Glutamatergic neuron (in vitro differentiated cells): ENCODE measurements at regions not wholly inside any gene's neighbourhood (a gene's known extent, or its start where the extent isn't known, plus 50 kb on each side); places are given as distances from the start of the nearest gene placed in this dataset.
"Not testable (repeated sequence)": the region's sequence is repeated elsewhere in the genome, so short reads cannot be mapped to it uniquely, and the experiment has no call there.

Experiments
- DNase-seq: peaks from one replicate; pipeline ENCODE4 v3.0.0; 2022
- H3K27ac Mint-ChIP-seq: one replicate; pipeline ENCODE4 v1.8.0; 2020; ENCODE audit warnings: mild to moderate bottlenecking, mixed read lengths, inconsistent platforms; ENCODE audit not compliant: unreplicated experiment
- H3K27me3 Mint-ChIP-seq: one replicate; pipeline ENCODE4 v1.8.0; 2020; ENCODE audit warnings: mild to moderate bottlenecking, moderate library complexity, mixed read lengths, inconsistent platforms; ENCODE audit not compliant: unreplicated experiment
- H3K36me3 Mint-ChIP-seq: one replicate; pipeline ENCODE4 v1.8.0; 2020; ENCODE audit warnings: mild to moderate bottlenecking, mixed read lengths, inconsistent platforms; ENCODE audit not compliant: unreplicated experiment
- H3K4me1 Mint-ChIP-seq: one replicate; pipeline ENCODE4 v1.8.0; 2020; ENCODE audit warnings: mild to moderate bottlenecking, low read depth, mixed read lengths, inconsistent platforms; ENCODE audit not compliant: unreplicated experiment
- H3K4me3 Mint-ChIP-seq: one replicate; pipeline ENCODE4 v1.8.0; 2020; ENCODE audit warnings: mild to moderate bottlenecking, mixed read lengths, inconsistent platforms; ENCODE audit not compliant: unreplicated experiment
- H3K9me3 Mint-ChIP-seq: one replicate; pipeline ENCODE4 v1.8.0; 2020; ENCODE audit warnings: mild to moderate bottlenecking, moderate library complexity, mixed read lengths, inconsistent platforms; ENCODE audit not compliant: unreplicated experiment
- CTCF ChIP-seq: fragments of 200-600 bp; sonication (generic); IDR thresholded peaks from one replicate; pipeline ENCODE4 v1.5.0; 2021; ENCODE audit not compliant: partially characterized antibody, unreplicated experiment

DNA sequence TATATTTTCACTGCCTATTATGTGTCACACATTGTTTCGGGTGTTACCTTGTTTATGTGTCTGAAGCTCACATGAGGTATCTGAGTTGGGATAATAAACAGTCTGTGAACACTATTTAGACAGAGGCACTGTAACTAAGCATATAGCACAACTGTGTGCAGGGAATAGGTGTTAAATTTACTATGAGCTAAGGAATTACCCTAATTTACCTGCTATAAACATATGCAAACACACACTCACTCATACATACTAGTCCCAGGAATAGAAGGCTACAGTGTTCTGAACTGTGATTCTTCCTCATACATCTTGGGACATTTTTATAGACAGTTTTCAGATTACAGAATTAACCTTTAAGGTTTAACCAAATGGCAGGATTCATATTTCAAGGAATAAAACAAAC, 127.6 kb upstream of the SPANXN4 start:
- H3K4me1 Mint-ChIP-seq = no peaks in the 10 kb centered on the region
- H3K27ac Mint-ChIP-seq = no peak overlapping the region
- H3K9me3 Mint-ChIP-seq = no peaks in the 10 kb centered on the region
- no peaks in the 10 kb centered on the region for H3K27me3 Mint-ChIP-seq
- no peak for DNase-seq
- no peaks in the 10 kb centered on the region for H3K36me3 Mint-ChIP-seq
- TF ChIP-seq CTCF = no peak
- H3K4me3 Mint-ChIP-seq = no peak overlapping the region

DNA sequence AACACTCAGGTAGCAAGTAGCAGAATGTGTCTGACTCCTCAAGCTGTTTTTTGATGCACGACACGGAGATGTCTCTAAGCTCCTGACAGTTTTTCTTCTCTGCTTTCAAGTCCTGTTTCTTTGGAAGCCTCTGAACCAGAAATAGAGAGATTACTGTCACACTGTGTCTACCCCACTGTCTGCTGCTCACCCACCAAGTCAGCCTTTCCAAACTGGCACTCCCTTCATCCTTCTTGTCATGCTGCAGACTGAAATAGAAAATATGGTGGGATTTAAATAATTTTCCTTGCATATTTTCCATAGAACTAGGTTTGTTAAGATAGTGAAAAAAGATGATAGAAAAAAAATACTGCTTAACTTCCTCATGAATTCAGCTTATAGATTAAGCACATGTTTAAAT, 102.5 kb upstream of the SPANXN4 start:
- Mint-ChIP-seq H3K27ac (no peak overlapping the region), H3K9me3 (peaks cover 2% of the 10 kb centered on the region), H3K36me3 (no peaks in the 10 kb centered on the region), H3K4me1 (no peaks in the 10 kb centered on the region), H3K27me3 (peaks cover 3% of the 10 kb centered on the region), H3K4me3 (no peak overlapping the region)
- TF ChIP-seq CTCF = no peak
- DNase-seq = no peak

DNA sequence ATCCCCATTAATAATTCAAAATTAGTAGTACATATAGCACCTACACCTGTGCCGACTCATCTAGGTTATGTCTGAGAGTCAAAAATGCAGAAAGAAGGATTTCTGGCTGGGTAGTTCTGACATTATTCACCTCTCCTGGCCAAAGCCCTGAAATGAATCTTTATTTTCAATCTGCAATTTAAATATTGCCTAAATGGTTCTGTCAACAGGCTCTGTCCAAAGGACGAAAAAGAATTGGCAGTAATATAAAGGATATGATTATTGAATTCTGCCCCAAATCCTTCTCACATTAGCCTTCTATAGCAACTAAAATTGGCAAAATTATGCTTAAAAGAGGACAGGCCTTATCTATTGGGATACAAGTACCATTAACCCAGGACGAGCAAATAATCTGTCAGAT, 86.9 kb upstream of the SPANXN4 start:
- Mint-ChIP-seq H3K27me3 (no peaks in the 10 kb centered on the region), H3K4me3 (no peak overlapping the region), H3K9me3 (no peaks in the 10 kb centered on the region), H3K4me1 (no peaks in the 10 kb centered on the region), H3K27ac (no peak overlapping the region), H3K36me3 (no peaks in the 10 kb centered on the region)
- no peak for TF ChIP-seq CTCF
- DNase-seq = no peak

DNA sequence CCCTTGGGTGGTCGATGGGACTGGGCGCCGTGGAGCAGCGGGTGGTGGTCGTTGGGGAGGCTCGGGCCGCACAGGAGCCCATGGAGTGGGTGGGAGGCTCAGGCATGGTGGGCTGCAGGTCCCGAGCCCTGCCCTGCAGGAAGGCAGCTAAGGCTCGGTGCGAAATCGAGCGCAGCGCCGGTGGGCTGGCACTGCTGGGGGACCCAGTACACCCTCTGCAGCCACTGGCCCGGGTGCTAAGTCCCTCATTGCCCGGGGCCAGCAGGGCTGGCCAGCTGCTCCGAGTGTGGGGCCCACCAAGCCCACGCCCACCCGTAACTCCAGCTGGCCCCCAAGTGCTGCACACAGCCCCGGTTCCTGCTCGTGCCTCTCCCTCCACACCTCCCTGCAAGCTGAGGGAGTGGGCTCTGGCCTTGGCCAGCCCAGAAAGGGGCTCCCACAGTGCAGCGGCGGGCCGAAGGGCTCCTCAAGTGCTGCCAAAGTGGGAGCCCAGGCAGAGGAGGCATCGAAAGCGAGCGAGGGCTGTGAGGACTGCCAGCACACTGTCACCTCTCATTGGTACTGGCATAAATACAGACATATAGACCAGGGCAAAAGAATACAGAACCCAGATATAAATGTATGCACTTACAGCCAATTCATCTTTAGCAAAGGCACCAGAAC, 53.5 kb upstream of the SPANXN4 start:
- not testable (repeated sequence) for DNase-seq, H3K27me3 Mint-ChIP-seq, H3K4me1 Mint-ChIP-seq, H3K4me3 Mint-ChIP-seq, H3K36me3 Mint-ChIP-seq, H3K27ac Mint-ChIP-seq, H3K9me3 Mint-ChIP-seq
